ENCODE measurements at regions not wholly inside any gene's neighbourhood (a gene's known extent, or its start where the extent isn't known, plus 50 kb on each side); places are given as distances from the start of the nearest gene placed in this dataset.

DNA sequence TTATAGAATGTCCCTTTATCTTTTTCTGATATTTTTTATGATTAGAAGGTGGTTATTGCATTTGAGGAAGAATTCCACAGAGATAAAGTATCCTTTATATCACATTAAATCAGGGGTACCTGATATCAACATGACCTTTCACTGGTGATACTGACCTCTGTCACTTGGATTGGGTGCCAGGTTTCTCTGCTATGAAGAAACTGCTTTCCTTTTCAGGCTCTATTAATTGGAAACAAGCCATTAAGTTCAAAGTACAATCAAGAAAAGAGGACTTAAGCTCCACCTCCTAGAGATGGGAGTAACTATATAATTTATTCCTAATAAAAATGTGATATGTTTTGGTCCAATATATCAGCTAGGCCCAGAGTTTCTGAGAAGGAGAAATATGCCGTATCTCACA, 514.6 kb upstream of the TYRP1 start:
- DNase-seq: no peak

DNA sequence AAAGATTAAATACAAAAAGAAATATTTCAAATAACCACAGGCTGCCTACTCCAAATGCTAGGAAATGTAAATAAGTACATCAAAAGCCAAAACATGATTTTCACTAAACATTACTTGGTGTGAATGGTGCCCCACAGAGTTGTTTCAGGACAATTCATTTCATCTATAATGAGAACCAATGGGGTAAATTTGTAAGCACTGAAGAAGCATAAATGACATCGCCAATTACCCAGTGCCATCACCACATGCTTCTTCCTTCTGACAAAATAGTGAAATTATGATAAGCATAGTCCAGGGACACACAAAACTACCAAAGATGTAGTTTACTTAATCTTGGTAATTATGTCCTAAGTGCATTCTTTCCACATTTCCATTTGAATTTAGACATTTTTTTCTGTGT, 510.4 kb upstream of the TYRP1 start:
- DNase-seq: no peak

GRCh38 chr9:12183321-12183720, 509.9 kb upstream of the TYRP1 start:
- DNase-seq: no peak

- no peak for DNase-seq
These were observed 507.3 kb upstream of the TYRP1 start for GRCh38 chr9:12185856-12186255.

- DNase-seq: no peak
These were observed 501.6 kb upstream of the TYRP1 start for GRCh38 chr9:12191630-12192029.

- DNase-seq: no peak
These were observed 498.5 kb upstream of the TYRP1 start for GRCh38 chr9:12194731-12195130.

DNA sequence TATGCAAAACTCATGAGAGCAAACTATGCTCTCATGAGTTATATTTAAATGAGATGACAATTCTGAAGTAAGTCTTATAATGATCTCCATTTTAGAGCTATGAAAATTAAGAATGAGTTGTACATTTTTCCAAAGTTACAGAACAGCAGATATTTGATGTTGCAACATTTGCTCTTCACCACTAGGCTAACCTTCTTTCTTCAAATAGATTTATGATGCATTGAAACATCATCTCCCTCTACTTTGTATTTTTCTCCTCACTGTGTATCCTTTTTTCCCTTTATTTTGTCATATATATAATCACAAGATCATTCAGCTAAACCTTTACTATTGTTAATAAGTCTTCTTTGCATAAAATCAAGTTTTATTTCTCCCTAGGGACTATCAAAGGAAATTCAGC, 497.7 kb upstream of the TYRP1 start:
- no peak for DNase-seq

DNA sequence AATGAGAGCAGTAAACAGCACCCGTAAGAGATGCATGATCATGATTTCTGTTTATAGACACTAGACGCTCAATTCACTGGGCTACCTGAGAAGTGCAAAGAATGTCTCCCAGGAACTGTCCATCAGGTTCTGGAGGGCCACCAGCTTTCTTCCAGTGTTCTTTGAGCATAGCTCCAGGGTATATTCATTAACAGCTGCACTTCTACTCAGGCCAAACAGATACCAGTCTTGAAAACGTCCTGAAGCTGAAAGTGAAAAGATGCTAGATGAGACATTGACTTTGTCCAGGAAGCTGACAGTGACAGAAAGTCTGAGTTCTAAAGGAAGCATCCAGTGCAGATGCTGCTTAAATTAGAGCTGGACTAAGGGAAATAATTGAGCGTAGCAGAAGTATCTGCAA, 488.7 kb upstream of the TYRP1 start:
- DNase-seq: no peak

- no peak for DNase-seq
These were observed 480.3 kb upstream of the TYRP1 start for GRCh38 chr9:12212860-12213259.

GRCh38 chr9:12221470-12221869, 471.7 kb upstream of the TYRP1 start:
- DNase-seq: no peak

GRCh38 chr9:12224449-12224848, 468.7 kb upstream of the TYRP1 start:
- no peak for DNase-seq

- DNase-seq: no peak
These were observed 462.5 kb upstream of the TYRP1 start for GRCh38 chr9:12230708-12231107.

DNA sequence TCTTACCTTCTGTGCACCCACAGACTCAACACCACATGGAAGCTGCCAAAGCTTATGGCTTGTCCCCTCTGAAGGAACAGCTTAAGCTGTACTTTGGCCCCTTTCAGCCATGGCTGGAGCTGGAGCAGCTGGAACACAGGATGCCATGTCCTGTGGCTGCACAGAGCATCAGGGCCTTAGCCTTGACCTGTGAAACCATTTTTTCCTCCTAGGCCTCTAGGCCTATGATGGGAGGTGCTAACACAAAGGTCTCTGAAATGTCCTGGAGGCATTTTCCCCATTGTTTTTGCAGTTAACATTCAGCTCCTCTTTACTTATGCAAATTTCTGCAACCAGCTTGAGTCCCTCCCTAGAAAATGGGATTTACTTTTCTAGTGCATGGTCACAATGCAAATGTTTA, 461.4 kb upstream of the TYRP1 start:
- DNase-seq: no peak

DNA sequence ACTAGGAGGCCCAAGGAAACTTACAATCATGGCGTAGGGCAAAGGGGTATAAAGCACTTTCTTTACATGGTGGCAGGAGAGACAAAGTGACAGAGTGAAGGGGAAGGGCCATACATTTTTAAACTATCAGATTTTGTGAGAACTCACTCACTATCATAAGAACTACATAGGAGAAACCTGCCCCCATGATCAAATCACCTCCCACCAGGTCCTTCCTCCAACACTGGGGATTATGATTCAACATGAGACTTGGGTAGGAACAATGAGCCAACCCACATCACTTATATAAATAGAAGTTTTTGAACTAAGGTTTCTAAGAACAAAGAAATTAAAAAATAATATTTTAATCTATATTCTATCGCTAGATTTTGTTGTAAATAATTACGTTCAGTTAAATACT, 460.3 kb upstream of the TYRP1 start:
- no peak for DNase-seq

DNA sequence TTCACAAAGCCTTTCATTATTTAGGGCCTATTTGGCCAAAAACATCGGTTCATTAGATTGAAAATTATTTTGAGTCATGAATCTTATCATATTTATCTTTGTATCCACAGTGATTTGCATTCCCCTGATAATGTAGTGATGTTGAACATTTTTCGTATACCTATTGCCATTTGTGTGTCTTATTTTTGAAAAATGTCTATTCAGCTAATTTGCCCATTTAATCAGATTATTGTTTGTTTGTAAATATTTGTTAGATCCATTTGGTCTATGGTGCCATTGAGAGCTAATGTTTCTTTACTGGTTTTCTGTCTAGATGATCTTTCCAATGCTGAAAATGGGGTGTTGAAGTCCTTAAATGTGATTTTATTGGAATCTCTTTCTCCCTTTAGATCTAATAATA, 439.2 kb upstream of the TYRP1 start:
- DNase-seq: no peak

DNA sequence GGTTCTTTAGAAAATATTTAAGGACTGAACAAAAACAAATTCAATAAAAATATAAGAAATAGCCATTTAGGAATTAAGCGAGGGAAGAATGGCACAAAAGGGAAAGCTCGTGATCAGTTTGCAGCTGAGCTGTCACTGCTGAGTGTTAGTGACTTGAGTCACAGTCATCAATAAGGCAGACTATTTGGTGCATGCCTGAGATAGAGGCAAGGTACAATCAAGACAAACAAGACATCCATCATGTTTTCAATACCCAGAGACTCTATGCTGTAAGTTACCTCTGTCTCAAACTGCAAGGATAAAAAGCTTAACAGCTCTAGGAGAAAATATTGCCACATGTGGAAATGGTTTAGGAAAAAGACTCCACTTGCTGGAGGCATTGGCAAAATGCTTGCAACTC, 426.4 kb upstream of the TYRP1 start:
- DNase-seq: no peak

GRCh38 chr9:12271421-12271891, 421.7 kb upstream of the TYRP1 start:
- DNase-seq: no peak

DNA sequence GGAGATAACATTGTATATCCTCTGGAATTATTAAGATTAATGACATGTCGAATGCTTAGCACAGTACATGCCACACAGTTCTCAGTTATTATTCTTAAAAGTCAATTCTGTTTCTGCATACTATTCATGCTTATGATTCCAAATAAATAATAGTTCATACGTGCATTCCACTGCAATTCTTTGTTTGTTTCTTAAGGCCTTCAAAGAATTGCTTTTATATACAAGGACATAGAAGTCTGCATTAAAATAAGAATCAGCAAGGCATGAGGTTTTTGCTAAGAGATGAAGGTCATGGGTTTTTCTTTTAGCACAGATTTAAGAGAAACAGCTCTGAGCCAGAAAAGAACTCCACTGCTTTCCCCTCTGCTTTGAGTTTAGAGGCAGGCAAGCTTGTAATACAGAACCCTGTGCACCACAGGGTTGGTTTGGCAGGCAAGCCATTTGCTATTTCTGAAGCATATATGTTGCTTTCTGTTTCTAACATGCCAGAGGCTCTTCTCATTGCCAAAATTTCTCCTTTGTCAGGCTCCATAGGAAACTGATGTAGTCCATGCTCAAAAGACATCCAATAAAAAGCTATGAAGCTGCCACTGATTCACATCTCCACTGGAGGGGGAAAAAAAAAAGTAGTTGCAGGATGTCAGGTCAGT, 420.6 kb upstream of the TYRP1 start:
- DNase-seq: no peak

- DNase-seq: no peak
These were observed 418.6 kb upstream of the TYRP1 start for GRCh38 chr9:12274577-12274976.

GRCh38 chr9:12276505-12276904, 416.7 kb upstream of the TYRP1 start:
- no peak for DNase-seq

DNA sequence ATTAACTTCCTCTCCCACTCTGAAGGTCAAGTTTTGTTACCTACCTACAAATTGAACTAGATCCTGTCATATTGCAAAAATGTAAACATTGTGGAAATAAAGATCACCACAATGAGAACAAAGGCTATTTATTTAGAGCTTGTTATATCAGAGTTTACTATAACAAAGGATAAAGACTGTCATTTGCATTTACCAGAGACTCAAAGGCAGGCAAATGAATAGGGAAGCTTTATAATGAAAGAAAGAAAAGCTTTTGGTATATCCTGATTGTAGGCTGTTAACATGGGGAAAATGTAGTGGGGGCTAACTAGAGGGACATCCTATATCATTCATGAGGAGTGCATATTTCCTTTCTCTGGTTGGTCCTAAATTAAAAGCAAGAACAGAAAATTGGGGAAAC, 403.5 kb upstream of the TYRP1 start:
- no peak for DNase-seq

DNA sequence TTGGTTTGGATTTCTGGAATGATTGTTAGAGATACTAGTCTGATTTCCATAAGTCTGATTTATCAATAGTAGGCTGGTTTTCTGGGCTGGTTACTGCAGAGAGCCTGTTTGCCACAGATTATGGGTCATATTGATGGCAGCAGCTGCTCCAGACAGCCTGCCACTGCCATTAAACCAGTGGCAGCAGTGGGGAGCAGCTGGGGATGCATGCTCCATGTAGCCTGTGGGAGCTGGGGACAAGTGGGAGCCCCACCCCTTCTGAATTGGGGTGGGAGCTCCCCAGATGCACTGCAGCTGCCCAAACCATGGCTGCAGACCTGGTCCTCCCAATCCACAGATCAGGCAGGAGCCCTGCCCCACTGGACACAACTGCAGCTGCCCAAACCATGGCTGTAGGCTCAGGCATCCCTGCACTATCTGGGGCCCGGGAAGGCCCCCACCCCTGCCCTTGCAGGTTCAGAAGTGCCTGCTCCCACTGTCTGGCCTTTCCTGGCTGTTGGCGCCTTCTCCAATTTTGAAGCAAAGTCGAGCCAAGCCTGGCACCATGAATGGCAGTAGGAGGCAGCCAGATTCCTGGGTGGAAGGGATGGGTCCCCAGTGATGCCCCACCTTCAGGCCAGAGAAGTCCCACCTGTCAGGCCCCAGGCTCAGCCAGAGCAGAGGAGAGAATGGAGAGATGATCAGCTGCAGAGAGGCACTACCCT, 402.9 kb upstream of the TYRP1 start:
- DNase-seq: no peak

DNA sequence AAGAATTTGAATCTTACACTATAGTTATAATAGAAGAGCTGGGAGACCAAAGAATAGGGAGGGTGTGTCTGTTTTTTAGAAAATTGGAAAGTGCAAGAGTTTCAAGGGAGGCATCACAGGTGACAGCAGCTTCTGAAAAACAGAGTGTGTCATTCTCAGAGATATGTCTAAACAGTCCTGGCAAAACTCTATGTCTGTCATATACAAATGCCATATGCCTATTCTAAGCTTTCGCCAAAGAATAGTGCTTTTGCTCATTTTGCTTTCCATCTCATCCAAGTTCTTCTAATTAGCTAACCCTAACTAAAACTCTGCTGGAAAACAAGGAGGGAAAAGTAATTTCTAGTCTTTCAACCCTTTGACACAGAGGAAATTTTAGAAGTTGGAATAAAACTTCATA, 388.0 kb upstream of the TYRP1 start:
- DNase-seq: no peak

DNA sequence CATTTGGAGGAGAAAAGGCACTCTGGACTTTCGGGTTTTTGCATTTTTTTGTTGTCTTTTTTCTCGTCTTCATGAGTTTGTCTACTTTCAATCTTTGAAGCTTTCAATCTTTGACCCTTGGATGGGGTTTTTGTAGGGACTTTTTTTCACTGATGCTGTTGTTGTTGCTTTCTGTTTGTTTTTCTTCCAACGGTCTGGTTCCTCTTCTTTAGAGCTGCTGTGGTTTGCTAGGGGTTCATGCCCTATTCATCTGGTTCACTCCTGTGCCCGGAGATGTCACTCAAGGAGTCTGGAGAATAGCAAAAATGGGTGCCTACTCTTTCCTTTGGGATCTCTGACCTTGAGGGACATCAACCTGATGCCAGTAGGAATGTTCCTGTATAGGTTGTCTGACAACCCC, 378.6 kb upstream of the TYRP1 start:
- no peak for DNase-seq
